Stomach (tissue), 8 donors: ENCODE measurements at regions not wholly inside any gene's neighbourhood (a gene's known extent, or its start where the extent isn't known, plus 50 kb on each side); places are given as distances from the start of the nearest gene placed in this dataset.

ENCODE experiments used
- DNase-seq, 2 donors: peaks; one replicate each; pipeline versions ENCODE4 v3.0.0 to v3.0.0-alpha.2; 2013 to 2019
- H3K27ac ChIP-seq, 5 donors: fragments of 200-600 bp in 4 of 5; sonication (generic) in 4 of 5; one replicate each; pipeline ENCODE4 v1.5.1; 2013 to 2019; ENCODE audit warnings: mild to moderate bottlenecking in 1 of 5, moderate library complexity in 1 of 5
- H3K27me3 ChIP-seq, 3 donors: fragments of 200-600 bp; sonication (generic); one replicate each; pipeline ENCODE4 v1.5.1; 2017 to 2019; ENCODE audit warnings: mixed run types in 1 of 3
- H3K36me3 ChIP-seq, 4 donors: fragments of 200-600 bp; sonication (generic); 1 replicate in 3 of 4; 2 replicates in 1 of 4; pipeline ENCODE4 v1.5.1; 2016 to 2019
- H3K4me1 ChIP-seq, 4 donors: fragments of 200-600 bp; sonication (generic); one replicate each; pipeline ENCODE4 v1.5.1; 2016 to 2019
- H3K4me3 ChIP-seq, 4 donors: fragments of 200-600 bp; sonication (generic) in 3 of 4; one replicate each; pipeline ENCODE4 v1.5.1; 2016 to 2019; ENCODE audit warnings: mild to moderate bottlenecking in 1 of 4
- H3K9me3 ChIP-seq, 4 donors: fragments of 200-600 bp; sonication (generic); one replicate each; pipeline ENCODE4 v1.5.1; 2016 to 2019
- CTCF ChIP-seq, 7 experiments: fragments of 450-650 bp in 4 of 7; fragments of 200-600 bp in 3 of 7; sonication (generic) in 3 of 7; IDR thresholded peaks; one replicate each; pipeline ENCODE4 v1.5.1; 2016 to 2019; ENCODE audit warnings: antibody characterized with exemption in 7 of 7, control low read depth in 2 of 7, mild to moderate bottlenecking in 1 of 7
- EP300 ChIP-seq: sonication (generic); formaldehyde crosslinking; IDR thresholded peaks from one replicate; pipeline ENCODE4 v1.6.1; 2017; ENCODE audit warnings: antibody characterized with exemption
- POLR2A ChIP-seq, 4 donors: fragments of 450-650 bp; IDR thresholded peaks; one replicate each; pipeline ENCODE4 v1.6.1; 2016; ENCODE audit warnings: antibody characterized with exemption in 4 of 4, control low read depth in 2 of 4, mild to moderate bottlenecking in 1 of 4, moderate library complexity in 1 of 4
- POLR2AphosphoS5 ChIP-seq, 3 donors: sonication (generic); formaldehyde crosslinking; IDR thresholded peaks; one replicate each; pipeline ENCODE4 v1.6.1; 2016; ENCODE audit warnings: antibody characterized with exemption in 3 of 3
- WGBS, 5 donors: extraction: QIAGEN DNeasy Blood & Tissue Kit in 3 of 5; methylation state at CpG; one replicate each; pipeline versions ENCODE4 v1.1.5 to v1.1.7; 2013 to 2018; 5-methylcytosine and 5-hydroxymethylcytosine counted together
- intact Hi-C: fragments of 100-400 bp; cut with DNase I; formaldehyde crosslinking; loops from one replicate; pipeline ENCODE4 v1.15.1; 2023; ENCODE audit warnings: low total_unique reads
- donor health status: healthy with polysubstance abuse.
- donor health status: Bipolar disorder and iron deficiency.
- donor health status: healthy.

GRCh38 chr2:215816424-215816823, 196.9 kb downstream of the MREG start:
- intact Hi-C loops = no loop called here
- WGBS, 5 donors = 42 to 73% (median 53%) methylated on average over 5 of the region's 5 CpGs
- TF ChIP-seq POLR2A (IDR thresholded peaks at IDR 0.05) (no peak), EP300 (no peak), CTCF (IDR thresholded peaks at IDR 0.05) (no peak), POLR2AphosphoS5 (IDR thresholded peaks at IDR 0.05) (no peak)
- DNase-seq = no peak
- H3K4me1 ChIP-seq = peaks cover 0 to 9% (median 0%) of the 10 kb centered on the region in 4 donors
- H3K4me3 ChIP-seq = no peak overlapping the region
- H3K27me3 ChIP-seq = no peaks in the 10 kb centered on the region
- peaks cover 0 to 16% (median 6%) of the 10 kb centered on the region in 4 donors for H3K9me3 ChIP-seq
- H3K36me3 ChIP-seq = no peaks in the 10 kb centered on the region
- no peak overlapping the region for H3K27ac ChIP-seq

GRCh38 chr2:215815960-215816359, 197.4 kb downstream of the MREG start:
- Histone ChIP-seq H3K27ac (no peak overlapping the region), H3K36me3 (no peaks in the 10 kb centered on the region), H3K27me3 (no peaks in the 10 kb centered on the region), H3K4me1 (peaks cover 0 to 13% (median 0%) of the 10 kb centered on the region in 4 donors), H3K9me3 (peaks cover 0 to 12% (median 4%) of the 10 kb centered on the region in 4 donors), H3K4me3 (no peak overlapping the region)
- 76 to 84% (median 78%) methylated on average over 2 of the region's 2 CpGs for WGBS, 5 donors
- TF ChIP-seq POLR2A (IDR thresholded peaks at IDR 0.05) (no peak), POLR2AphosphoS5 (IDR thresholded peaks at IDR 0.05) (no peak), CTCF (IDR thresholded peaks at IDR 0.05) (no peak), EP300 (no peak)
- intact Hi-C loops = no loop called here
- DNase-seq = no peak

GRCh38 chr2:215812966-215813365, 200.4 kb downstream of the MREG start:
- no peak overlapping the region for H3K4me3 ChIP-seq
- H3K4me1 ChIP-seq = peaks cover 0 to 14% (median 2%) of the 10 kb centered on the region in 4 donors
- intact Hi-C loops = no loop called here
- H3K27me3 ChIP-seq = no peaks in the 10 kb centered on the region
- TF ChIP-seq CTCF (IDR thresholded peaks at IDR 0.05) (no peak), POLR2AphosphoS5 (IDR thresholded peaks at IDR 0.05) (no peak), POLR2A (IDR thresholded peaks at IDR 0.05) (no peak), EP300 (no peak)
- no peaks in the 10 kb centered on the region for H3K9me3 ChIP-seq
- DNase-seq = peak in 1 of 2 donors; percentile 37
- H3K36me3 ChIP-seq = no peaks in the 10 kb centered on the region
- no peak overlapping the region for H3K27ac ChIP-seq

GRCh38 chr2:215811409-215812345, 201.7 kb downstream of the MREG start:
- Histone ChIP-seq H3K36me3 (no peaks in the 10 kb centered on the region), H3K27me3 (no peaks in the 10 kb centered on the region), H3K4me3 (no peak overlapping the region), H3K9me3 (no peaks in the 10 kb centered on the region), H3K4me1 (peaks cover 0 to 14% (median 2%) of the 10 kb centered on the region in 4 donors), H3K27ac (no peak overlapping the region)
- WGBS, 5 donors = 71 to 84% (median 80%) methylated on average over 3 of the region's 3 CpGs
- TF ChIP-seq POLR2AphosphoS5 (IDR thresholded peaks at IDR 0.05) (no peak), CTCF (IDR thresholded peaks at IDR 0.05) (no peak), POLR2A (IDR thresholded peaks at IDR 0.05) (no peak), EP300 (no peak)
- intact Hi-C loops = no loop called here
- DNase-seq = no peak
